ENCODE measurements at regions not wholly inside any gene's neighbourhood (a gene's known extent, or its start where the extent isn't known, plus 50 kb on each side); places are given as distances from the start of the nearest gene placed in this dataset.
"Not testable (repeated sequence)": the region's sequence is repeated elsewhere in the genome, so short reads cannot be mapped to it uniquely, and the experiment has no call there.

GRCh38 chr4:32689518-32689917 is 1969.3 kb downstream of the PCDH7 start:
- TF ChIP-seq CTCF (conservative IDR thresholded peaks at IDR 0.05; ENCODE audit: low read depth, low read length) = no peak
- no peak overlapping the region for H3K4me3 ChIP-seq (ENCODE audit: low read length)
- no peak for DNase-seq (ENCODE audit: low read depth)

GRCh38 chr4:32697281-32697814 is 1977.2 kb downstream of the PCDH7 start:
- no peak overlapping the region for H3K4me3 ChIP-seq (ENCODE audit: low read length)
- no peak for DNase-seq (ENCODE audit: low read depth)
- TF ChIP-seq CTCF (conservative IDR thresholded peaks at IDR 0.05; ENCODE audit: low read depth, low read length) = no peak

GRCh38 chr4:32700838-32701237 is 1980.7 kb downstream of the PCDH7 start:
- no peak for DNase-seq (ENCODE audit: low read depth)
- H3K4me3 ChIP-seq (ENCODE audit: low read length) = no peak overlapping the region
- TF ChIP-seq CTCF (conservative IDR thresholded peaks at IDR 0.05; ENCODE audit: low read depth, low read length) = no peak

- no peak for TF ChIP-seq CTCF (conservative IDR thresholded peaks at IDR 0.05; ENCODE audit: low read depth, low read length)
- no peak overlapping the region for H3K4me3 ChIP-seq (ENCODE audit: low read length)
- no peak for DNase-seq (ENCODE audit: low read depth)
These were observed 1986.7 kb downstream of the PCDH7 start for GRCh38 chr4:32706893-32707292.

- not testable (repeated sequence) for H3K4me3 ChIP-seq (ENCODE audit: low read length); DNase-seq (ENCODE audit: low read depth)
These were observed 1996.0 kb downstream of the PCDH7 start for GRCh38 chr4:32716090-32716620.

- DNase-seq (ENCODE audit: low read depth) = no peak
- no peak overlapping the region for H3K4me3 ChIP-seq (ENCODE audit: low read length)
- no peak for TF ChIP-seq CTCF (conservative IDR thresholded peaks at IDR 0.05; ENCODE audit: low read depth, low read length)
These were observed 2015.9 kb downstream of the PCDH7 start for GRCh38 chr4:32735856-32736590.

- no peak for TF ChIP-seq CTCF (conservative IDR thresholded peaks at IDR 0.05; ENCODE audit: low read depth, low read length)
- no peak overlapping the region for H3K4me3 ChIP-seq (ENCODE audit: low read length)
- no peak for DNase-seq (ENCODE audit: low read depth)
These were observed 2024.0 kb downstream of the PCDH7 start for GRCh38 chr4:32744211-32744610.

All from retinal pigment epithelial cell (primary cell).